ENCODE measurements at regions not wholly inside any gene's neighbourhood (a gene's known extent, or its start where the extent isn't known, plus 50 kb on each side); places are given as distances from the start of the nearest gene placed in this dataset.

- no peak overlapping the region for H3K4me3 Mint-ChIP-seq
- no peaks in the 10 kb centered on the region for H3K9me3 Mint-ChIP-seq
- H3K4me1 Mint-ChIP-seq (ENCODE audit: low read depth) = no peaks in the 10 kb centered on the region
- H3K27ac Mint-ChIP-seq = no peak overlapping the region
- no peaks in the 10 kb centered on the region for H3K36me3 Mint-ChIP-seq (ENCODE audit: low read depth)
- no peaks in the 10 kb centered on the region for H3K27me3 Mint-ChIP-seq
Observed at GRCh38 chr4:38213083-38213805, 253.0 kb downstream of the PTTG2 start.

GRCh38 chr4:38222892-38223291, 262.7 kb downstream of the PTTG2 start:
- Mint-ChIP-seq H3K27ac (no peak overlapping the region), H3K36me3 (ENCODE audit: low read depth) (no peaks in the 10 kb centered on the region), H3K4me1 (ENCODE audit: low read depth) (no peaks in the 10 kb centered on the region), H3K9me3 (no peaks in the 10 kb centered on the region), H3K27me3 (no peaks in the 10 kb centered on the region), H3K4me3 (no peak overlapping the region)

- Mint-ChIP-seq H3K4me1 (ENCODE audit: low read depth) (no peaks in the 10 kb centered on the region), H3K27me3 (no peaks in the 10 kb centered on the region), H3K4me3 (no peak overlapping the region), H3K9me3 (no peaks in the 10 kb centered on the region), H3K36me3 (ENCODE audit: low read depth) (no peaks in the 10 kb centered on the region), H3K27ac (no peak overlapping the region)
Observed at GRCh38 chr4:38223306-38223705, 263.1 kb downstream of the PTTG2 start.

- H3K27ac Mint-ChIP-seq = no peak overlapping the region
- no peaks in the 10 kb centered on the region for H3K9me3 Mint-ChIP-seq
- no peaks in the 10 kb centered on the region for H3K27me3 Mint-ChIP-seq
- no peaks in the 10 kb centered on the region for H3K4me1 Mint-ChIP-seq (ENCODE audit: low read depth)
- H3K36me3 Mint-ChIP-seq (ENCODE audit: low read depth) = no peaks in the 10 kb centered on the region
- H3K4me3 Mint-ChIP-seq = no peak overlapping the region
Observed at GRCh38 chr4:38223782-38224236, 263.6 kb downstream of the PTTG2 start.

- H3K27ac Mint-ChIP-seq = no peak overlapping the region
- no peak overlapping the region for H3K4me3 Mint-ChIP-seq
Observed at GRCh38 chr4:38224850-38225249, 264.7 kb downstream of the PTTG2 start.

GRCh38 chr4:38226170-38226569, 266.0 kb downstream of the PTTG2 start:
- no peak overlapping the region for H3K27ac Mint-ChIP-seq
- no peaks in the 10 kb centered on the region for H3K27me3 Mint-ChIP-seq
- H3K9me3 Mint-ChIP-seq = no peaks in the 10 kb centered on the region
- H3K4me3 Mint-ChIP-seq = no peak overlapping the region
- H3K4me1 Mint-ChIP-seq (ENCODE audit: low read depth) = no peaks in the 10 kb centered on the region
- no peaks in the 10 kb centered on the region for H3K36me3 Mint-ChIP-seq (ENCODE audit: low read depth)

More at GRCh38 chr4:38224850-38225249, 264.7 kb downstream of the PTTG2 start:
- no peaks in the 10 kb centered on the region for H3K27me3 Mint-ChIP-seq
- H3K4me1 Mint-ChIP-seq (ENCODE audit: low read depth) = no peaks in the 10 kb centered on the region
- no peaks in the 10 kb centered on the region for H3K36me3 Mint-ChIP-seq (ENCODE audit: low read depth)
- no peaks in the 10 kb centered on the region for H3K9me3 Mint-ChIP-seq

GRCh38 chr4:38230121-38230801, 270.1 kb downstream of the PTTG2 start:
- Mint-ChIP-seq H3K4me3 (no peak overlapping the region), H3K9me3 (no peaks in the 10 kb centered on the region), H3K36me3 (ENCODE audit: low read depth) (no peaks in the 10 kb centered on the region), H3K27ac (no peak overlapping the region), H3K4me1 (ENCODE audit: low read depth) (peaks cover 6% of the 10 kb centered on the region), H3K27me3 (peaks cover 4% of the 10 kb centered on the region)

GRCh38 chr4:38230821-38231563, 270.8 kb downstream of the PTTG2 start:
- H3K9me3 Mint-ChIP-seq = no peaks in the 10 kb centered on the region
- H3K27ac Mint-ChIP-seq = no peak overlapping the region
- H3K4me1 Mint-ChIP-seq (ENCODE audit: low read depth) = peaks cover 6% of the 10 kb centered on the region
- peaks cover 4% of the 10 kb centered on the region for H3K27me3 Mint-ChIP-seq
- H3K36me3 Mint-ChIP-seq (ENCODE audit: low read depth) = no peaks in the 10 kb centered on the region
- no peak overlapping the region for H3K4me3 Mint-ChIP-seq

GRCh38 chr4:38231626-38232025, 271.4 kb downstream of the PTTG2 start:
- no peak overlapping the region for H3K27ac Mint-ChIP-seq
- peaks cover 6% of the 10 kb centered on the region for H3K4me1 Mint-ChIP-seq (ENCODE audit: low read depth)
- H3K9me3 Mint-ChIP-seq = no peaks in the 10 kb centered on the region
- no peaks in the 10 kb centered on the region for H3K36me3 Mint-ChIP-seq (ENCODE audit: low read depth)
- no peak overlapping the region for H3K4me3 Mint-ChIP-seq
- H3K27me3 Mint-ChIP-seq = peaks cover 4% of the 10 kb centered on the region

- peaks cover 10% of the 10 kb centered on the region for H3K4me1 Mint-ChIP-seq (ENCODE audit: low read depth)
- H3K9me3 Mint-ChIP-seq = no peaks in the 10 kb centered on the region
- H3K27ac Mint-ChIP-seq = no peak overlapping the region
- no peaks in the 10 kb centered on the region for H3K36me3 Mint-ChIP-seq (ENCODE audit: low read depth)
- peaks cover 4% of the 10 kb centered on the region for H3K27me3 Mint-ChIP-seq
- no peak overlapping the region for H3K4me3 Mint-ChIP-seq
Observed at GRCh38 chr4:38232741-38233140, 272.5 kb downstream of the PTTG2 start.

- Mint-ChIP-seq H3K36me3 (ENCODE audit: low read depth) (no peaks in the 10 kb centered on the region), H3K4me1 (ENCODE audit: low read depth) (peaks cover 10% of the 10 kb centered on the region), H3K4me3 (no peak overlapping the region), H3K27ac (no peak overlapping the region), H3K9me3 (no peaks in the 10 kb centered on the region), H3K27me3 (peaks cover 4% of the 10 kb centered on the region)
Observed at GRCh38 chr4:38233727-38234480, 273.7 kb downstream of the PTTG2 start.

- Mint-ChIP-seq H3K27me3 (peaks cover 4% of the 10 kb centered on the region), H3K27ac (no peak overlapping the region), H3K9me3 (no peaks in the 10 kb centered on the region), H3K4me3 (no peak overlapping the region), H3K36me3 (ENCODE audit: low read depth) (no peaks in the 10 kb centered on the region), H3K4me1 (ENCODE audit: low read depth) (peaks cover 10% of the 10 kb centered on the region)
Observed at GRCh38 chr4:38235354-38235753, 275.2 kb downstream of the PTTG2 start.

GRCh38 chr4:38236003-38236402, 275.8 kb downstream of the PTTG2 start:
- no peaks in the 10 kb centered on the region for H3K9me3 Mint-ChIP-seq

GRCh38 chr4:38236503-38236902, 276.3 kb downstream of the PTTG2 start:
- Mint-ChIP-seq H3K4me1 (ENCODE audit: low read depth) (peaks cover 10% of the 10 kb centered on the region), H3K4me3 (no peak overlapping the region), H3K9me3 (no peaks in the 10 kb centered on the region), H3K36me3 (ENCODE audit: low read depth) (no peaks in the 10 kb centered on the region), H3K27ac (no peak overlapping the region), H3K27me3 (peaks cover 4% of the 10 kb centered on the region)

More at GRCh38 chr4:38236003-38236402, 275.8 kb downstream of the PTTG2 start:
- Mint-ChIP-seq H3K4me3 (no peak overlapping the region), H3K4me1 (ENCODE audit: low read depth) (peaks cover 10% of the 10 kb centered on the region), H3K27me3 (peaks cover 4% of the 10 kb centered on the region), H3K36me3 (ENCODE audit: low read depth) (no peaks in the 10 kb centered on the region), H3K27ac (no peak overlapping the region)
